HG03460 (cell line): ENCODE measurements at regions not wholly inside any gene's neighbourhood (a gene's known extent, or its start where the extent isn't known, plus 50 kb on each side); places are given as distances from the start of the nearest gene placed in this dataset.
"Not testable (repeated sequence)": the region's sequence is repeated elsewhere in the genome, so short reads cannot be mapped to it uniquely, and the experiment has no call there.

Source experiments
- ATAC-seq: cut with Tn5 transposase; IDR thresholded peaks from one replicate; pipeline ENCODE4 v1.9.1; 2021; ENCODE audit not compliant: unreplicated experiment

DNA sequence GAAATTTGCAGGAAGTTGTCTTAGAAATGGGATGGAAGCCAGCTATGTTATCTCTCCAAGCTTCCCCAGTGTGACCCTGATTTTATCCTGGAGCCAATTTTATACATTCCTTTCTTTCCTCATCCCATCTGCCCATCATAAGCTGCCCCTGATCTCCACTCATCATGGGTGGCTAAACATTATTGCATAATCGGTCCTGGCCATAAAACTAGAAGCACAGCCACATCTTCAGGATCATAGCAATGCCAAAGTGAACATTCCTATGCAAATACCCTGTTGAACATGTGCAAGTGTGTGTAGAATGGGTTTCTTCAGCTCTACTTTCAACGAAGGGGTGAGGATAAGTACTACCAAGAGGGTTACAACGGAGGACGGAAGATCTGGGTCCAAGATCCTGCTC lies 50.6 kb upstream of the COG2 start:
- no peak for ATAC-seq

DNA sequence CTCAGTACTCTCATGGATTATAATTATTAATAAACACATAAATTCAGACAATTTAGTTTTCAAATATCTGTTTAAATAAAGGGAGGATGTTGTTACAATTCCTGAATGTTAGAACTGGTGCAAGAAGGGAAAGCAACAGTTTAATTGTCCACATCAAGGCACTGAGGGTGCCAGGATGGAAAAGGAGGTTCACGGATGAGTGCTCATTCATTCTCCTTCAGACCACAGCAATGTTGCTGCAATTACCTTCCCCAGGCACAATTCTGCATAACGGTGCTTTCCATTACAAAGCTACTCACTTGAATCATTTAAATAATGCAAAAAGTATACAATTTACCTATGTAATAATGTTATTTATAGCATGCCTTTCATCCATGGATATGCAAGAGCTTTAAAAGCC lies 52.3 kb upstream of the COG2 start:
- ATAC-seq = no peak

DNA sequence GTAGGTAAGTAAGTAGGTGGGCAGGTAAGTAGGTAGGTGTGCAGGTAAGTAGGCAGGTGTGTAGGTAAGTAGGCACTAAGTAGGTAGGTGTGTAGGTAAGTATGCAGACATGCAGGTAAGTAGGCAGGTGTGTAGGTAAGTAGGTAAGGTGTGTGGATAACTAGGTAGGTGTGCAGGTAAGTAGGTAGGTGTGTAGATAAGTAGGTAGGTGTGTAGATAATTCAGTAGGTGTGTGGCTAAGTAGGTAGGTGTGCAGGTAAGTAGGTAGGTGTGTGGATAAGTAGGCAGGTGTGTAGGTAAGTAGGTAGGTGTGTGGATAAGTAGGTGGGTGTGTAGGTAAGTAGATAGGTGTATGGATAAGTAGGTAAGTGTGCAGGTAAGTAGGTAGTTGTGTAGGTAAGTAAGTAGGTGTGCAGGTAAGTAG lies 53.9 kb upstream of the COG2 start:
- no peak for ATAC-seq

DNA sequence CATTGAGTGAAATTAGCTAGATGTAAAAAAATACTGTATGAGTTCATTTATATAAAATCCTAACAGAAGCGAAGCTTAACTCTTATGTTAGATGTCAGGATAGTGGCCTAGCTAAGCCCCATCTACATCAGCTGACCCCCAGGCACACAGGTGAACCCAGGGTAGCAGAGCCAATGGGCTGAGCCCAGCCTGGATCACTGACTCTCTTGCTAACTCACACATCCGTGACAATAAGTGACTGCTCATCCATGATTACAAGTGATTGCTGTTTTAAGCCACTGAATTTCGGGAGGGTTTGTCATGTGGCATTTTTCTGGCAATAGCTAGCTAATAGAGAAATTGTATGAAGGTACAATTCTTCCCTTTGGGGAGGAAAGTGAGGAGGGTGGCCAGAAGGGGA lies 55.2 kb upstream of the COG2 start:
- no peak for ATAC-seq

DNA sequence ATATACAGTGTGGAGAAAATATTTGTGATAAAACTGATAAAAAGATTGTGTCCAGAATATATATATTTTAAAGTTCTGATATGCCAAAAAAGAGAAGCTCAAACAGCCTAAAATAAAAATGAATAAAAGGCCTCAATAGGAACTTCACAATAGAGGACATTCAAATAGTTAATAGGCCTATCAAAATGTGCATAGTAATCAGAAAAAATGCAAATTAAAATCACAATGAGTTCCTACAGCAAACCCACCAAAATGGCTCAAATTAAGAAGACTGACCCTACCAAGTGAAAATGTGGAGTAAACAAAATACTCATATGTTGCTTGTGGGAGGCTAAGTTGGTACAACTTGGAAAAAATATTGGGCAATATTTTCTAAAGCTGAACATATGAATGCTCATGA lies 57.6 kb upstream of the COG2 start:
- no peak for ATAC-seq

DNA sequence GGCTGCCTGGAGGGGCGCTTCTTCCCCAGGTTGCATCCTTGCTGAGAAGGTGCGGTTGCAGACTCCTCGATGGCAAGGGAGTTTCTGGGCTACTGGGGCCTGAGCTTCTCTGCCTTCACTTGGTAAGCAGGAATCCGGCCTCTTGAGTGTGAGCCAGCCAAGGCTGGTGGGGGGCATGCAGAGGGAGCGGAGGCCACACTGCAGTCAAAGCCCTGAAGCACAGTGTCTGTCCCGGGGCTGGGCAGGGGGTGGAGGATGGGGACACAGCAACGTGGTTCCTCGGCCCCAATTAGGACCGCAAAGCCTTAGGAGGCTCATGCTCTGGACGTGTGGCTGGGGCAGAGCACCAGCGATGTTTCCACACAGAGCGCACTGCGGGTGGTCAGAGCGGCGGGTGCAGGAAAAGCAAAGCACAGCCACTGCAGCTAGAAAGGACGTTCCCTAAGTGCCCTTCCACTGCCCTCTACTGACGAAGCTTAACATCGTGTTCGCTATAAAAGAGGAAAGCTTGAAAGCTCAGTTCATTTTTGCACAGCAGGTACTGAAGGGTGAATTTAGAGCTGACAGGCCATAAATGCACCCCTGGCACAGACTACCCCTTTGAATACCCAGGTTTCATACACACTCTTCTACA lies 60.7 kb upstream of the COG2 start:
- ATAC-seq = no peak

DNA sequence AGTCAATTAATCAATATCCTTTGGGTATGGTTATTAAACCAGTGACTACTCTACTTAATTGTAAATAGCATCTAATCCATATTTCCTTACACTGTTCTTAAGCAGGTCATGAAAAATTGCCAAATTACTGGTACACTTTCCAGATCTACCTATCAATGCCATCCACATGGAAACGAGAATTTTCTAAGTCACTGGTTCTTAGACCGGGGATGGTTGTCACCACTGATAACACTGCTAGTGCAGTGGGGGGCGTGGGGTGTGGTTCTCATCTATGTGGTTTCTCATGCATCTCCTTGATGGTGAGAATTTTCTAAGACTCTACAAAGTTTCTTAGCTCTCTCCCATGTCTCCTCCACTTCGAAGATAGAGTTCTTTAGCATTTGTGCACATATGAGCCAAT lies 63.7 kb upstream of the COG2 start:
- ATAC-seq = no peak

DNA sequence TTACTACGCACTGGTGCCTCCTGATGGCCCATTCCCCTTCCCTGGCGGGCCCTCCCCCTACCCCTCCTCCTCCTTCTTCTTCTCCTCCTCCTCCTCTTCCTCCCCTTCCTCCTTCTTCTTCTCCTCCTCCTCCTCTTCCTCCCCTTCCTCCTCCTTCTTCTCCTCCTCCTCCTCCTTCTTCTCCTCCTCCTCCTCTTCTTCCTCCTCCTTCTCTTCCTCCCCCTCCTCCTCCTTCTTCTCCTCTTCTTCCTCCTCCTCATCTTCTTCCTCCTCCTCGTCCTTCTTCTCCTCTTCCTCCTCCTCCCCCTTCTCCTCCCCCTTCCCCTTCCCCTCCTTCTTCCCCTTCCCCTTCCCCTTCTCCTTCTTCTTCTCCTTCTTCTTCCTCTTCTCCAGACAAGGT lies 64.7 kb upstream of the COG2 start:
- no peak for ATAC-seq

DNA sequence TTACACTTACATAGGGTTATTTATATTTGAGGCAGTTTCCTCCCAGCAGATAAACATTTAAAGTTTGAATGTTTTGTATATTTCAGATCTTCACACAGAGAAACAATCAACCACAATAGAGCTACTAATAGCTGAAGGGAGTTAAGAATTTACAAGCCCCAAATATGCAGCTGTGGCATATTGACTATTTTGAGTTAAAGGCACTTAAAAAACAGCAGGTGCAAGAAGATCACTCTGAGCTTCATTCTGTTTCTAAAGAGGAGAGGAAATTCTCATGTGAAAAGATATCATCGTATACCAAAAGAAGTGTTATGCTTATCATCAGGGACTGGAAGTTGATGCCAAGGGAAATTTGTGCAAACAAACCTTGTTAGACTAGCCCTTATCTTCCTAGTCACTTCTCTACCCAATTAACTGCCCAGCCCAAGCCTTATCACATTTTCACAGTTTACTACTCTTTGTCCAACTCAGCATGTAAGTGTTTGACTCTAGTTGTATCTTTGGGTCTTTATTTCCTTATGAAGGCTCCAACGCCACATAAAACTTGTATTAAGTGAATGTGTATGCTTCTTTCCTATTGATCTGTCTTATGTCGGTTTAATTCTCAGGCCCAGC lies 66.3 kb upstream of the COG2 start:
- ATAC-seq = no peak

DNA sequence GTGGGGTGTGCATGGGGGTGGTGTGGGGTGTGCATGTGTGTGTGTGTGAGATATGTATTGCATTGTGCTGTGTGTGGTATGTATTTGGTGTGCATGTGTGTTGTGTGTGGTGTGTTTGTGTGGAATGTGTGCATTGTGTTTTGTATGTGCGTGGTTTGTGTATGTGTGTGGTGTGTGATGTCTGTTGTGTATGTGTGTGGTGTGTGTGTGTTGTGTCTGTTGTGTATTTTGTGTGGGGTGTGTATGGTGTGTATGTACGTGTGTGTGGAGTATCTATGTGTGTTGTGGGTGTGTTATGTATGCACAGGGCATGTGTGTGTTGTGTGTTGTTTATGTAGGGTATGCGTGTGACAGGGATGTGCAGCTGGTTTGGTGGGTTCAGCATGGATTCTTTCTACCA lies 67.8 kb upstream of the COG2 start:
- ATAC-seq = no peak

DNA sequence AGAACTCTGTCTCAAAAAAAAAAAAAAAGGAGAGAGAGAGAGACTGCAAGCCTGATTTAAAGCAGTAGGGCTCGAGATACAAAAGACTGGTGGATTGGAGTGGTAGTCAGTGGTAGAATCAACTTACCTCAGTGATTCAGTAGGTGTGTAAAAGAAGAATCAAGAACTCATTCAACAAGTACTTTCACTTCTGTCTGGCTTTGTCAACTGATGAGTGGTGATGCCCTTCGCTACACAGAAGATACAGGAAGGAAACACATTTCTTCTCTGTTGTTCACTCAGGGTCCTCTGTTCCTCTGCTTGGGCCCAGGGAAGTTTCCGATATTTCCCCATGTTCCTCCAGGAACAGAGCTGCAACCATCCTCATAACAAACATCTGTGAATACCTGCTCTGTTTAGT lies 68.6 kb upstream of the COG2 start:
- ATAC-seq = no peak

DNA sequence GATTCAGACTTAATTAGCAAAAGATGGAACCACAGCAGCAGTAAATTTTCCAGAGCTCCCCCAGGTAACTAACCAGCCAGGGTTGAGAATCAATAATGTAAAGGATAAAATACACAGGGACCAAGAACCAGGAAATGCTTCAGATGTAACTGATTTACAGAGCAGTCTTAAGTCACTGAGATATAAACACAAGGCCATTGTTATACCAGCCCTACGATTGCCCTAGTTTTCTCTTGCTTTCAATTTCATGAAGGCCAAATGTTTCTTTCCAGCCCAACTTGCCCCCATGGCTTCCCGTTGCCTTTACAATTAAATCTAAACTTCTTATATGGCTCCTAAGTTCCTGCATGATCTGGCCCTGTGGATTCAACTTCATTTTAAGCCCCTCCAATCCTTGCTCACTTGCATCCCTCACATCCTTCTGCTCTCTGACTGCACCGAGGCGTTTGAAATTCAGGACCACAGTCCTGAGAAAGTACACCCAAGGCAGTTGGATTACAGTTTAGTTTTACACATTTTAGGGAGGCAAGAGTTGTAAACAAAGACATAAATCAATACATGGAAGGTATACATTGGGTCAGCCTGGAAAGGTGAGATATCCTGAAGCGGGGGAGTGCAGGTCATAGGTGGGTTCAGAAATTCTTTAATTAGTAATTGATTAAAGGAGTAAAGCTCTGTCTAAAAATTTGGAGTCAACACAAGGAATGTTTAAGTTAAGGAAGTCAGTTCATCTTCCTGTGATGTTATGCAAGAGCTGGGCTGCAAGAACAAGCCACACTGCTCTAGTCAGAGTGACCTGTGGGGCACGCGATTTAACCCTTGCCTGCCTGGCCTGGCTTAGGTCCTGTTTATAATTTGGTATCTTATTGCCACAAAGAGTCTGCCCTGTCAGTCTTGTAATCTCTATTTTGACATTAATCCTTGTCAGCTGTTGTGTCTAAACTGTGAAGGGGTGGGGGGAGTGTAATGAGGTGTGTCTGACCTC lies 69.9 kb upstream of the COG2 start:
- no peak for ATAC-seq

DNA sequence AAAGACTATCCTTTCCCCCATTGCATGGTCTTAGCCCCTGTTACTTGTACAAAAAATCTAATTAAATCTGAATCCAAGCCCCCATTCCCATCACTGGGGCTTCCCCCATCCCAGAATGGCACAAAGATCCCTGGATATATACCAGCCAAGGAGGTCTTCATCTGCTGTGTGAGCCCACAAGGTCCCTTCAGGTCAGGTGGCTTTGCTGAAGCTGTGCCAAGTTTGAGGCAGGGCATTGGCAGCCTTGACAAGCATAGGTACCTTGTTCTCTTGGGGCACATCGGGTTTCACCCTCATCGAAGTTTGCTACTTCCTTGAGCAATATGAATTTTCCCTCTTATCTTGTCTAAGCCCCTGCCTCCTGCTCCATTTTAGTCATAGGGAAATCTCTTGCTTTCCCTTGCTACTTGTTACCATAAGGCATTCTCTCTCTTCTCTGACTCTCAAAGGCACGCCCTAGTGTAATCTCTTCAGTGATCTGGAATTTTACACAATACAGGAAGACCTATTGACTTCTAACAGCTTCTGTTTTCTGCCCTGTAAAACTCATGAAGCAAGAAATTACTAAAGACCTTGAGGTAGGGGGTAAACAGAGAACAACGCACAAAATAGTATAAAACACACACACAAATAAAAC lies 71.4 kb upstream of the COG2 start:
- no peak for ATAC-seq

DNA sequence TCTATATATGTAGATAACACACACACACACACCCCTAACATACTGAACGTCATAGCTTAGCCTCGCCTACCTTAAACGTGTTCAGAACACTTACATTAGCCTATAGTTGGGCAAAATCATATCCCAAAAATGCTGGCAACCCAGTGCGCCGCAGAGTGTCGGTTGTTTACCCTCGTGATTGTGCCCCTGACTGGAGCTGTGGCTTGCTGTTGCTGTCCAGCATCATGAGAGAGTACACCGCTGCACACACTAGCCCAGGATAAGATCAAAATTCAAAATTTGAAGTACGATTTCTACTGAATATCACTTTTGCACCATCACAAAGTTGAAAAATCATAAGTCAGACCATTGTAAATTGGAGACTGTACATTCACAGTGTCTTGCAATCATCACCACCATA lies 73.1 kb upstream of the COG2 start:
- ATAC-seq = no peak

DNA sequence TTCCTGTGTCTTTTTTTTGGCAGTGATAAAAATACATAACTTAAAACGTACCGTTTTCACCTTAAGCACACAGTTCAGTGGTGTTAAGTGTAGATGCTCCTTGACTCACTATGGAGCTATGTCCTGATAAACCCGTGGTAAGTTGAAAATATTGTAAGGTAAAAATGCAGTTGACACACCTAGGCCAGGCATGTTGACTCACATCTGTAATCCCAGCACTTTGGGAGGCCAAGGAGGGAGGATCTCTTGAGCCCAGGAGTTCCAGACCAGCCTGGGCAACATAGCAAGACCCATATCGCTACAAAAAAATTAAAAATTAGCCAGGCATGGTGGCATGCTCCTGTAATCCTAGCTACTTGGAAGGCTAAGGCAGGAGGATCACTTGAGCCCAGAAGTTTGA lies 73.6 kb upstream of the COG2 start:
- ATAC-seq = no peak

DNA sequence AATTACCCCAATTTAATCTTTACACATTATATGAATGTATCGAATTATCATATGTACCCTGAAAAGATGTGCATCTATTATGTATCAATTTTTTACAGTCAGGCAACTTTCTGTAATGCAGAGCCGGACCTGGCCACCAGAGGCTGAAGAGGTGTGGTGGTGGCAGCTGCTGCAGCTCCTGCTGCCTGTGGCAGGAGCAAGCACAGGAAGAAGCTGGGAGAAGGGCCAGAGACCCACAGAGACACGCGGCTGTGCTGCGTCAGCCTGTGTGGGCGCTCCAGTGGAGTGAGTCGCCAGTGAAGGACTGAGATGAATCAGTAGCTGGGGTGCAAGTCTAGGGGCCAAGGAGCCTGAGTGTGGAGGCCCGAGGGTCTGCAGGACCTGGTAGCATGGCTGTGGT lies 74.3 kb upstream of the COG2 start:
- ATAC-seq = no peak

DNA sequence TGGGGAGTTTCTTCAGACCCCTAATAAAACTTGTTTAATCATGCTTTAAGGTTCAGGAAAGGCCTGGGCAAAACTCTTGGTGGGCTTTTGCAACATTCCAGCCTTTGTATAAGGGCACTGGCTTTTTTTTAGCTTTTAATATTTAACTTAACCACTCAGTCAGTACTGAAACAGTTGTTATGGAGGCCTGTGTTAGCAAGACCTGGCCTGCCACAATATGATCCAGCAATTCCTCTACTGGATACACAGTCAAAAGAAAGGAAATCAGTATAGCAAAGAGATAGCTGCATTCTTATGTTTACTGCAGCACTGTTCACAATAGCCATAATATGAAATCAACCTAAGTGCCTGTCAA lies 75.1 kb upstream of the COG2 start:
- no peak for ATAC-seq

DNA sequence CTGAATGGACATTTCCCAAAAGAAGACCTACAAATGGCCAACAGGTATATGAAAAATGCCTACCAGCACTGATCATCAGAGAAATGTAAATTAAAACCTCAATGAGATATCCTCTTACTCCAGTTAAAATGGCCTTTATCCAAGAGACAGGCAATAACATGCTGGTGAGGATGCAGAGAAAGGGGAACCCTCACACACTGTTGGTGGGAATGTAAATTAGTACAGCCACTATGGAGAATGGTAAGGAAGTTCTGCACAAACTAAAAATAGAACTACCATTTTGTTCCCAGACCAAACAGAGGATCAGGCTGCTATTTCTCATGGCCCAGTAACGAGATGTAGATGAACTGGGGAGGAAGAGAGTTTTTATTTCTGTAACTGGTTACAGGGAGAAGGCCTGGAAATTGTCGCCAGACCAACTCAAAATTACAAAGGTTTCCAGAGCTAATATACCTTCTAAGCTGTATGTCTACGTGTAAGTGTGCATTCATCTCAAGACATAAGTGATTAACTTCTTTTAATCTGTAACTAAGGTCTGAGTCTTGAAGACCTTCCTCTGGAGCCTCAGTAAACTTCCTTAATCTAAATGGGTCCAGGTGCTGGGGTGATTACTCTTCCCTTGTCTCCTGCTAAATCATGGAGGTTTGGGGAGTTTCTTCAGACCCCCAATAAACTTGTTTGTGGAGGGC lies 75.6 kb upstream of the COG2 start:
- ATAC-seq = not testable (repeated sequence)

DNA sequence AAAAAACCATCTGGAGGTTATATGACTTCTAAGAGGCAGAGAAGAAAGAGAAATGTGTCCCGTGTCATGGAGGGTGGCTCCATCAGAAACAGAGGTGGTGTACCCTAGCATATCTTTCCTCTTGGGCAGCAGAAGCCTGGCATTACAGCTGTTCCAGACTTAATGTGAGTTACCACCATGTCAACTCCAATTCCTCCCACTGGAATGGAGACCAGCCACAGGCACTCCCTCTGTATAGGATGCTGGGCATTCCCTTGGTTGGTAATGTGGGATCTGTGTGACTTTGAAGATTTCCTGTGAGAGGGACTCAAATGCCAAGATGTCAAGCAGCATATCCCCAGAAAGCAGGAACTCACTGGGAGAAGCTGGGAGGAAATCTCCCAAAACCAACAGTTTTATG lies 77.1 kb upstream of the COG2 start:
- no peak for ATAC-seq

DNA sequence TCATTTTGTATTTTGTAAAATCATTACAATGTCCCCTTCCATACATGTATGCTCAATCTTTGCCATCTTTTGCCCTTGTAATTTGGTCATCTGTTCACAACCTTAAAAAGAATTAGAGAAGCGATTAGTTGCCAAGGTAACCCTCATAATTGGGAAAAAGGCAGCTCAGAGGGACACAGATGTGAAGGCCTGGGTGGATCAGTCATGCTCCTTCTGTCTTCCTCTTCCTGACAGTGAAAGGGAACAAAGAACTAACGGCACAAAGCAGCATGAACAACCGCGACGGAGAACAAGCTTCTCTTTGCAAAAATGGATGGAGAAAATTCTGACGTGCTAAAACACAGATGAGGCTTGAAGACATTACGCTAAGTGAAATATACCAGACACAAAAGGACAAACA lies 78.7 kb upstream of the COG2 start:
- no peak for ATAC-seq

DNA sequence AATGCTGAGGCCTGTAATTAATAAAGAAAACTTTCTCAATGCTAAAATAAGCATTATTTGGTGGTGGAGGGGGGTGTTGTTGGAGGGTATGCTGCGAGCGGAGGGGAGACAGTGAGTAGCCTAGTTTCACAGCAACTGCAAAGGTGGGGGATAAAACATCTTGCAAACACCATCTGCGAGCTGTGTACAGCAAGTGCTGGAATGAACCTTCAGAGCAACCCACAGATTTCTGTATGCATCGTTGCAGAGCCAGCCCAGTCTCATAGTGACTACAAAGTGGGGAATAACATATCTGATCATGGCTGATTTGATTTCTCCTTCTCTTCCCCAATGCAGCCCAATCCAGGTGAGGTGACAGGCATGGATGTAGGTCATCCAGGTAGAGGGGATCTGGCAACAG lies 80.7 kb upstream of the COG2 start:
- ATAC-seq = no peak
